Muscle of leg (tissue), 3 donors: ENCODE measurements at regions not wholly inside any gene's neighbourhood (a gene's known extent, or its start where the extent isn't known, plus 50 kb on each side); places are given as distances from the start of the nearest gene placed in this dataset.

Source experiments
- DNase-seq: peaks from one replicate; pipeline ENCODE4 v3.0.0; 2013
- H3K27ac ChIP-seq: one replicate; pipeline ENCODE4 v1.5.1; 2013; ENCODE audit warnings: mild to moderate bottlenecking, low read length, control low read depth
- H3K27me3 ChIP-seq: one replicate; pipeline ENCODE4 v1.6.1; 2013; ENCODE audit warnings: low read length; ENCODE audit not compliant: control insufficient read depth, insufficient read depth
- H3K36me3 ChIP-seq: one replicate; pipeline ENCODE4 v1.6.1; 2013; ENCODE audit warnings: low read length; ENCODE audit not compliant: control insufficient read depth, insufficient read depth
- H3K4me1 ChIP-seq: one replicate; pipeline ENCODE4 v1.6.1; 2013; ENCODE audit warnings: low read length; ENCODE audit not compliant: control insufficient read depth, insufficient read depth
- H3K4me3 ChIP-seq: one replicate; pipeline ENCODE4 v1.5.1; 2013; ENCODE audit warnings: low read length, control low read depth
- H3K9me3 ChIP-seq: replicated peaks from 2 replicates; pipeline ENCODE4 v1.6.1; 2013; ENCODE audit warnings: low read depth, low read length; ENCODE audit not compliant: control insufficient read depth
- WGBS: methylation state at CpG from one replicate; pipeline ENCODE4 v1.1.5; 2013; ENCODE audit warnings: missing lambda C conversion rate; ENCODE audit not compliant: insufficient coverage; 5-methylcytosine and 5-hydroxymethylcytosine counted together

DNA sequence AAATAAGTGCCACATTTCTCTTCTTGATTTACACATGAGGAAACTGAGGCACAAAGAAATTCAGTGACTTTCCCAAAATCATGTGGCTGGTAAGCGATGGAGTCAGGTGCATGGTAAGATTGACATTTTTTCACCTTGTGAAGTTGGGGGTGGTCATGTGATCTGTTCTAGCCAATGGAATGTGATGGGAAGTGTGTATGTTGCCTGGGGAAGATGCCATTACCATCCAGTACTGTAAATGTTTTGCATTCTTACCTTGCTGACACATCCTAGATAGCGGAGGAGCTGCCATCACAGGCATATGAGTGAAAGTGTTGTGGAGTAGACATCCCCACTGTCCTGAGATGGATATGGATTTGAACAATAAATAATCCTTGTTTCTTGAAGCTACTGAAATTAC, 499.6 kb upstream of the SULF2 start:
- Histone ChIP-seq H3K27me3 (peaks cover under 1% of the 10 kb centered on the region), H3K4me1 (peaks cover 20% of the 10 kb centered on the region), H3K27ac (no peak overlapping the region), H3K36me3 (no peaks in the 10 kb centered on the region), H3K4me3 (no peak overlapping the region), H3K9me3 (no peaks in the 10 kb centered on the region)
- DNase-seq: no peak
- 93% methylated on average over 1 of the region's 2 CpGs for WGBS

DNA sequence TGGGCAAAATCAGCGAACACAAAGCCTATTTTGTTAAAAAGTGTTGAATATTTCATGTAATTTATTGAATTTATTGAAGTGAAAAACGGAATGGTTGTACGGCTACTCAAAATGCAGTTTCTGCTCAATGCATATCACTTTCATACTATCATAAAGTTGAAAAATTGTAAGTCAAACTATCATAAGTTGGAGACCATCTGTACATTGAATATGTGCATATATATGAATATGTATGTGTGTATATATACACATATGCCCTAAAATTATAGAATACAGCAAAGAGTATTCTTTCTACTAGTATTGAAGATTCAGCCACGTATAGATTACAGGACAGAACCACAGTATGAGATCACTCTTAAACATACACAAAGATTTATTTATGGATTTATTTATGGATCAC, 499.0 kb upstream of the SULF2 start:
- DNase-seq: no peak
- Histone ChIP-seq H3K36me3 (no peaks in the 10 kb centered on the region), H3K9me3 (no peaks in the 10 kb centered on the region), H3K27ac (peak overlapping the region; percentile 50), H3K4me3 (no peak overlapping the region), H3K27me3 (no peaks in the 10 kb centered on the region), H3K4me1 (peaks cover 22% of the 10 kb centered on the region)
- no CpG with 5 or more reads among the region's 4 CpGs for WGBS

DNA sequence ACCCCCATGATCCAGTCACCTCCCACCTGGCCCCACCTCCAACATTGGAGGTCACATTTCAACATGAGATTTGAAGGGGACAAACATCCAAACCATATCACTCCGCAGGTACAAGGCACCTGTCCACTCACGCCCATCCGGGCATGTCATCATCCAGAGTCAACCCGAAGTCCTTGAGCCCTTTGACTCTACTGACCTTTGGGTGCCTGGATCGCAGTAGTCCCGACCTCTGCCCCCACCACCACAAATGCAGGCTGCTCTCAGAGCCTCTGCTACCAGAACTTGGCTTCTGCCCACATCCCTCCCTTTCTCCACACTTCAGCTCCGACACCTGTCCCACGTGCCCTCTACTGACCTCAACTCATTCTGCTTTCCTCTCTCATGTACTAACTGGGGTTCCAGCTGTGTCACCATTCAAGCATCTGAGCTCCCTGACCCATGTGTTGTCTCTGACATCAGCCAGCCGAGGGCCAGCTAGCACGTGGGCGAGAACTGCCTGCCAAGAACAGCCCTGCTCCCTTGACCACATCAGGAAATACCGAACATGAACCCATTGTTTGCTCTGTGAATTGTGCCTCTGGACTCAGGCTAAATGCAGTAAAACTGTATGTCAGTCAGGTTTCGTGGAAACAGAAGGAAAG, 498.3 kb upstream of the SULF2 start:
- H3K27ac ChIP-seq: peak overlapping the region; percentile 53
- H3K36me3 ChIP-seq: no peaks in the 10 kb centered on the region
- 61% methylated on average over 12 of the region's 13 CpGs for WGBS
- no peaks in the 10 kb centered on the region for H3K9me3 ChIP-seq
- peaks cover 27% of the 10 kb centered on the region for H3K4me1 ChIP-seq
- DNase-seq: peak; percentile 74
- no peaks in the 10 kb centered on the region for H3K27me3 ChIP-seq
- no peak overlapping the region for H3K4me3 ChIP-seq

DNA sequence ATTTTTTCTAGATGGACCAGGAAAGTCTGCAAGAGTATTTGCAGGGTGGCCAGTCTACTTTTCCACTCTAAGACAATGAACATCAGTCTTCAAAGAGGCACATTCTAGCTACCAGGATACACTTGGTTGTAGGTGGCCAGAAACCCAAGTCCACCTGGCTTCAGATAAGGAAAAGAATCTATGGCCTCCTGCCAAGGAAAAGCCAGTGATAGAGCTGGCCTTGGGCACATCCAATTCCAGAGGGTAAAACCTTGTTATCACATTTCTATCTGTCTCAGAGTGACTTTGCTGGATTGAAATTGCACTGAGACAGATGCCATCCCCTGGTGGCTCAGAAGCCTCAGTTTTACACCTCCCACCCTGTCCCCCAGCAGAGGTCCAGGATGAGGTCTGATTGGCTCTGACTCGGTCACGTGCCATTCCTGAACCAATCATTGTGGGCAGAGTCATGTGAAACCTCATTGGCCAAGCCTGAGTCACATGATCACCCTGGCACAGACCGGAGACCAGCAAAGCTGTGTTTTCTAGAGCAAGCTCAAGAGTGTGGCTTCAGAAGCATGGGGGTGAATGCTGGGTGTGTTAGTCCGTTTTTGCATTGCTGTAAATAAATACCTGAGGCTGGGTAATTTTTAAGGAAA, 497.4 kb upstream of the SULF2 start:
- H3K9me3 ChIP-seq: no peaks in the 10 kb centered on the region
- peaks cover 28% of the 10 kb centered on the region for H3K4me1 ChIP-seq
- H3K27me3 ChIP-seq: no peaks in the 10 kb centered on the region
- H3K36me3 ChIP-seq: no peaks in the 10 kb centered on the region
- no peak overlapping the region for H3K27ac ChIP-seq
- H3K4me3 ChIP-seq: no peak overlapping the region
- no peak for DNase-seq
- WGBS: 83% methylated on average over 4 of the region's 4 CpGs

DNA sequence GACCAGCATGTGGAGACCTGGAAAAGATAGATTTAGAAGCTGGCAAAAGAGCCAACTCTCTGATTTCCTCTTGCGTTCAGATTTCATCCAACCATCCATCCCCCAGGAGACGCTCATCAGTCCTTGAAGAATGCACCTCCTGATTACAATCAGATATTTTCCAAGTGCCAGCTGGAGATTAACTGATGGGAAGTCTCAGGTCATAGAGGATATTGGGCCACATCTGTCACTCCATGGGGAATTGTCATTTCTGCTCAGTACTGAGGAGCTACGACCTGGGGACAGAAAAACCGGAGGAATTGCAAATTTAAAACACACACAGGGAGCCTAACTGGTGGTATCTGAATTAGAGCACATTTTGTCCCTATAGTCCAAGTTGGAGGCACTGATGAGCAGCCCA, 496.2 kb upstream of the SULF2 start:
- WGBS: 63% methylated on average over 2 of the region's 4 CpGs
- DNase-seq: no peak
- H3K36me3 ChIP-seq: no peaks in the 10 kb centered on the region
- H3K4me3 ChIP-seq: no peak overlapping the region
- H3K27me3 ChIP-seq: no peaks in the 10 kb centered on the region
- peaks cover 23% of the 10 kb centered on the region for H3K4me1 ChIP-seq
- H3K27ac ChIP-seq: no peak overlapping the region
- no peaks in the 10 kb centered on the region for H3K9me3 ChIP-seq

DNA sequence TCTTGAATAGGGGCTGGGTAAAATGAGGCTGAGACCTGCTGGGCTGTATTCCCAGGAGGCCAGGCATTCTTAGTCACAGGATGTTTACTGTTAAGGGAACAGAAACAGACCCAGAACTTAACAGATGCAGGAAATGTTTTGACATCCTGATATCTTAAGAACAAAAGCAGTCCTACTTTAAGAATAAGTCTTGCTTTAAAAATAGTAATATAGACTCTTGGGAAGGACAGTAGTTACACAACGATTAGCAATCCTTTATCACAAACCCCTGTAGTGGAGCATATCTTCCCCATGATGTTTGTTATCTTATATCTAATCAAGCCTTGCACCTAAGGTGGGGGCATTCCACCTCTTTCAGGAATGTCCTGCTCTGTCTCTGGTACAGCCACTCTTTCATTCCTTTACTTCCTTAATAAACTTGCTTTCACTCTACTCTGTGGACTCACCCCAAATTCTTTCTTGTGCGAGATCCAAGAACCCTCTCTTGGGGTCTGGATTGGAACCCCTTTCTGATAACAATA, 493.7 kb upstream of the SULF2 start:
- WGBS: 60% methylated on average over 1 of the region's 2 CpGs
- Histone ChIP-seq H3K9me3 (no peaks in the 10 kb centered on the region), H3K27me3 (no peaks in the 10 kb centered on the region), H3K36me3 (no peaks in the 10 kb centered on the region), H3K4me1 (peaks cover 37% of the 10 kb centered on the region), H3K27ac (peak overlapping the region; percentile 74), H3K4me3 (no peak overlapping the region)
- peak; percentile 34 for DNase-seq

DNA sequence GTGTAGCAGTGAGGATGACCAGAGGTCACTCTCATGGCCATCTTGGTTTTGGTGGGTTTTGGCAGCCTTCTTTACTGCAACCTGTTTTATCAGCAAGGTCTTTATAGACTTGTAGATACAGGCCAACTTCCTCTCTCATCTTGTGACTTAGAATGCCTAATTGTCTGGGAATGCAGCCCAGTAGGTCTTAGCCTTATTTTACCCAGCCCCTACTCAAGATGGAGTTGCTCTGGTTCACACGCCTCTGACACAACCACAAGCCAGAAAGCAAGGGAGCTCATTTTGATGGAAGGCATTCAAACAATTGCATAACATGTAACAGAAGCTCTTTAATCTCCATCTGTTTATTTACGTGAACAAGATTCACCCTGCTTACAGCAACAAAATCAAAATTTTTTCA, 492.0 kb upstream of the SULF2 start:
- H3K4me3 ChIP-seq: no peak overlapping the region
- no peaks in the 10 kb centered on the region for H3K9me3 ChIP-seq
- no peak for DNase-seq
- 60% methylated on average over 1 of the region's 2 CpGs for WGBS
- H3K36me3 ChIP-seq: no peaks in the 10 kb centered on the region
- no peaks in the 10 kb centered on the region for H3K27me3 ChIP-seq
- no peak overlapping the region for H3K27ac ChIP-seq
- peaks cover 31% of the 10 kb centered on the region for H3K4me1 ChIP-seq

DNA sequence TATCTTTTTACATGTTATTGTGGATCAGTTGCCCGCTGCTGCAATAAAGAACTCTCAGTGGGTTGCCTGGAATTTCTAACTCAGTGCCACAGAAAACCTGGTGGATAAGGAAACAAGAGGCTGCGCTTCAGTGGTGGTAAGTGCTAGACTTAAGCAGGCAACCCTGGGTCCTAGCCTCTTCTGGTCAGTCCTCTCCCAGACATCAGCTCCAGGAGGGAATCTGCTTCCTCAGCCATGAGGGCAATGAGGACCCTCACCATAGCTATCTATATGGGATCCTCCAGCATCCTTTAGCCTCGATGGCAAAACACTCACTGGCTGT, 490.7 kb upstream of the SULF2 start:
- peaks cover 31% of the 10 kb centered on the region for H3K4me1 ChIP-seq
- no peak for DNase-seq
- no peaks in the 10 kb centered on the region for H3K9me3 ChIP-seq
- no peak overlapping the region for H3K4me3 ChIP-seq
- WGBS: 60% methylated on average over 1 of the region's 3 CpGs
- peak overlapping the region; percentile 70 for H3K27ac ChIP-seq
- no peaks in the 10 kb centered on the region for H3K36me3 ChIP-seq
- H3K27me3 ChIP-seq: no peaks in the 10 kb centered on the region

DNA sequence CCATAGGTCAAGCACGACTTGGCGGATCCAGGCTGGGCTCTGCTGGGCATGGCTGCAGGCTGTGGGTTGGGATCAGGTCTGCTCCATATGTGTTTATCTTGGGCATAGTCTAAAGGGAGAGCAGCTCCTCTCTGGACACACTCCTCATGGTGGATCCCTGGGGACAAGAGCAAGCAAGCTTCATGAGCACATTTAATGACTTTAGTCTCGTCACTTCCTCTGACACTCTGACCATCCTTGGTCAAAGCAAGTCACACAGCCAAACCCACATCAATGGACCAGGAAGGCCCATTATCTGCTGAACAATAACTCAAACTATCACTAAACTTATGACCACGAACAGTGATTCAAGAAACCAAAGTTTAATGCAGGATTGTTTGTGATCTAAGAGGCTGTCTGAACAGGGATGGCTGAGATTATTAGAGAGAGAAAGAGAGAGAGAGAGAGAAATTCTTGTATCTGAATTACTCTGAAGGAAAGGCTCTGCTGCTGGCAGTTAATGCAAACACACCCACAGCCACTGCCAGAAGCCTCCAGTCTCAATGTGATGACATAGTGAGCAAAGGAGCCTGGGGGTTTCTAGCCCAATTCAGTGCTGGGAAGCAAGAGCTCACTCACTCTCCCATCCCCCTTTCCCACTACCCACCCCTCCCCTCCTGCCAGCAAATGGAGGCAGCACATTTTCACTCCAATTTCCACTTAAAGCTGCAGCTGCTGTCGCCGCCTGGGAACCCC, 490.2 kb upstream of the SULF2 start:
- no peaks in the 10 kb centered on the region for H3K27me3 ChIP-seq
- H3K9me3 ChIP-seq: no peaks in the 10 kb centered on the region
- no peak overlapping the region for H3K4me3 ChIP-seq
- DNase-seq: peak; percentile 88
- no peaks in the 10 kb centered on the region for H3K36me3 ChIP-seq
- H3K27ac ChIP-seq: peak overlapping the region; percentile 70
- H3K4me1 ChIP-seq: peaks cover 31% of the 10 kb centered on the region
- WGBS: 50% methylated on average over 1 of the region's 6 CpGs

DNA sequence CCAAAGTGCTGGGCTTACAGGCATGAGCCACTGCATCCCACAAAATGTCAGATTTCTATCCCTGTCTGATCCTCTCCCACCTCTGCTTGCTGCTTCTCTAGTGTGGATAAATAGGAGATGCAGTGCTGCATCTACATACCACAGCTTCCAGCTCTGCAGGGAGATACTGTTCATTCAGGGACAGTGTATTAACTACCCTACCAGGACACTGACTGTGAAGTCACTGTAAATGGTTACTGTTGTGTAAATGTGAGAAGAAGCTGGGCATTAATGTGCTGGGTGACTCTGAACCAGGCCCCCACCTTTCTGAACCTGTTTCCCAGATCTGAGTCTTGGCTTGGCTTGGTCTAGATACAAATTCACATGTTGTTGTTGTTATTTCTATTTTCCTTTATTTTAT, 488.6 kb upstream of the SULF2 start:
- Histone ChIP-seq H3K9me3 (no peaks in the 10 kb centered on the region), H3K27ac (no peak overlapping the region), H3K4me1 (peaks cover 27% of the 10 kb centered on the region), H3K4me3 (no peak overlapping the region), H3K27me3 (no peaks in the 10 kb centered on the region), H3K36me3 (no peaks in the 10 kb centered on the region)
- no peak for DNase-seq
